Stimulated activated CD8-positive, alpha-beta memory T cell treated with anti-CD3 and anti-CD28 coated beads, Interleukin-4, amount 100 ng/mL, for 24 hours (primary cell): ENCODE measurements at regions not wholly inside any gene's neighbourhood (a gene's known extent, or its start where the extent isn't known, plus 50 kb on each side); places are given as distances from the start of the nearest gene placed in this dataset.
"Not testable (repeated sequence)": the region's sequence is repeated elsewhere in the genome, so short reads cannot be mapped to it uniquely, and the experiment has no call there.

Experiments
- DNase-seq: peaks from one replicate; pipeline ENCODE4 v3.0.0-alpha.2; 2020; ENCODE audit warnings: low read depth

DNA sequence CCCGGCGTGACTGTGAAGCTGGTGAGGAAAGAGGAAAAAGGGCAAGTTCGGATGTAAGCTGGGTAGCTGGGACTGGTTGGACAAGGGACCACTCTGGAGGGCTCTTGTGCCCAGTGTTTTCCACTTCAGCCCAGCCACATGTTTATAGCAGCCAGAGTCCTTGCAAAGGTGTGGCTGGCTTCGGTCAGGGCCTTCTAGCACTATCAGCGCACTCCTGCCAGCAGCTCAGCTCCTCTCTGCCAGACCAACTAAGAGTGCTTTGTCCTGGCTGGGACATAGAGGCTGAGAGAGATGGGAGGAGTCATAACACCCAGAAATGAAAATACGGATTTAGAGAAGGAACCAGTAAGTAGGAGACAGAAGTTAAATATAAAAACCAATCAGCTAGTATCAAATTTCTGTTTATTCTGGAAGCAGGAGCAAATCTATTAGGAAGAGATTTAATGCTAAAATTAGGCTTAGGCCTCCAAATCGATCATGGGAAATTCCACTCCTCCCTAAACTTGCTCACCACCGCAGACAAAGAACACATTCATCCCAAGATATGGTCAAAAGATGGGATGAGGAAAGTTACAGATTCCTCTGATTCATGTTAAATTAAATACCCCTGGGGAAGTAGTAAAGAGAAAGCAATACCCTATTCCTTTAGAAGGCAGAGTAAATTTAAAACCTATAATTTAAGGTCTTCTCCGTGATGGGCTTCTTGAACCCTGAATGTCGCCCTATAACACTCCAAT is 135.0 kb downstream of the RALA start:
- no peak for DNase-seq

- DNase-seq = no peak
Measured at GRCh38 chr7:39761449-39761848, 138.1 kb downstream of the RALA start.

GRCh38 chr7:39762466-39762865 is 139.1 kb downstream of the RALA start:
- DNase-seq = not testable (repeated sequence)

- not testable (repeated sequence) for DNase-seq
Measured at GRCh38 chr7:39762881-39763280, 139.5 kb downstream of the RALA start.

DNA sequence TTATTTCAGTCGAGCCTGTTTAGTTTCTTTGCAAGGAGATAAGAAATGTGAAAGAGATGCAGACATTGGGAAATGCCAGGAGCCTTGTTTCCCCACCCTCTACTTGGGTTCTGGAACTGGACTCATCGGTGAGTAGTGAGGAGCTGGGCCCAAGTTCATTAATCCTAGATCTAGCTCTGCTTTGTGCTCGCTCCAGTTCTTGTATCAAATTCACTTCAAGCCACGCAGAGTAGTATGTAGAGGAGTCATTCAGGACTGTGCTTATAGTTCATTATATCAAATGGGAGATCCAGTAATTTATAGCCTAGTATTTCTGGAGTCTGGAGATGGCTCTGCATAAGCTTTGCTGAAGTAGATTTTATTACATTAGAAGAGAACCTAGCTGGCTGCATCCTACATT is 142.5 kb downstream of the RALA start:
- DNase-seq = not testable (repeated sequence)

DNA sequence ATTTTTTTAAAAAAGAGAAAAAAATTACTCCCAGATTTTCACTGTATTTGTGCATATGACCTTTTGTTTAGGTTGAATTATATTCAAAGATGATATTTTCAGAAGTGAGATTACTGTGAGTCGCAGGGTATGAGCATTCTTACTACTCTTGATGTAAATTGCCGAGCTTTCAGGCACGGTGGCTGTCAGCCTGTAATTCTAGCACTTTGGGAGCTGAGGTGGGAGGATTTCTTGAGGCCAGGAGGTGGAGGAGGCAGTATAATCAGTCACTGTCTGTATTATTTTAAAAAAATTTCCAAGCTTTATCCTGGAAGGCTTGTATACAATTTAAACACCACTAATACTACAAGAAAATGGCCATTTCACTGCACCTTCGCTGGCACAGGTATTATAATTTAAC is 145.1 kb downstream of the RALA start:
- not testable (repeated sequence) for DNase-seq

DNA sequence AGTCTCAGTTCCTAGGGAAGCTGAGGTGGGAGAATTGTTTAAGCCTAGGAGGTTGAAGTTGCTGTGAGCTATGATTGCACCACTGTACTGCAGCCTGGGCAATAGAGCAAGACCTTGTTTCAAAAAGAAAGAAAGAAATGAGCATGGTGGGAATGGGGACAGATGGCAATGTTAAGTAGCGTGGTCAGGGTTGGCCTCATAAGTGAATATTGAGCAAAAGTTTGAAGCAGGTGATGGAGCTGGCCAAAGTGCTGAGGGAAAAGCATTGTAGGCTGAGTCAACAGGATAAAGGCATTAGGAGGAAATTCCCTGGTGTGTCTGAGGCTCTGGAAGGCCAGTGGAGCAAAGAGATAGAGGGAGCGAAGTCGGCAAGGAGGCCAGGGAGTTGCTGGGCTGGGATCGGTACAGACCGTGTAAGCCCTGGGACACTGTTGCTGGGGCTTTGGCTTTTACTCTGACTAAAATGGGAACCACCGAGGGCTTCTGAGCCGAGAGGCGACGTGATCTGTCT is 151.0 kb downstream of the RALA start:
- not testable (repeated sequence) for DNase-seq

DNA sequence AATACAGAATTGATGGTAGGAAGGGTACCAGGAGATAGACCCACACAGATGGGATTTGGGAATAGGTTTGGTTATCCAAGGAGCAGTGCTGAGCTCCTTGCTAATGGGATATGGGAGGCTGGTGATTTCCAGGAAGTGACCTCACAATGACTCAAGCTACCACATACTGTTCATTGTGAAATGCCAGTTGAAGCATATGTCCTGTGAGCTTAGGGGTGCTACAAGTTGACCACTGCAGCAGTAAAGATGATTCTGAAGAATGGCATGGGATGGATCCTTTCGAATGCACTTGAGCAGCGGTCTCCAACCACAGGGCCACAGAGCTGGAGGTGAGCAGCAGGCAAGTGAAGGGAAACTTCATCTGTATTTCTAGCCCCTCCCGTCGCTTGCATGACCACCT is 158.2 kb downstream of the RALA start:
- DNase-seq = not testable (repeated sequence)

- DNase-seq = not testable (repeated sequence)
Measured at GRCh38 chr7:39786440-39786839, 163.1 kb downstream of the RALA start.

- not testable (repeated sequence) for DNase-seq
Measured at GRCh38 chr7:39791035-39791434, 159.0 kb upstream of the CDK13 start.

- DNase-seq = not testable (repeated sequence)
Measured at GRCh38 chr7:39791911-39792310, 158.1 kb upstream of the CDK13 start.

GRCh38 chr7:39793026-39793425 is 157.0 kb upstream of the CDK13 start:
- DNase-seq = not testable (repeated sequence)

GRCh38 chr7:39793851-39794250 is 156.2 kb upstream of the CDK13 start:
- DNase-seq = not testable (repeated sequence)

DNA sequence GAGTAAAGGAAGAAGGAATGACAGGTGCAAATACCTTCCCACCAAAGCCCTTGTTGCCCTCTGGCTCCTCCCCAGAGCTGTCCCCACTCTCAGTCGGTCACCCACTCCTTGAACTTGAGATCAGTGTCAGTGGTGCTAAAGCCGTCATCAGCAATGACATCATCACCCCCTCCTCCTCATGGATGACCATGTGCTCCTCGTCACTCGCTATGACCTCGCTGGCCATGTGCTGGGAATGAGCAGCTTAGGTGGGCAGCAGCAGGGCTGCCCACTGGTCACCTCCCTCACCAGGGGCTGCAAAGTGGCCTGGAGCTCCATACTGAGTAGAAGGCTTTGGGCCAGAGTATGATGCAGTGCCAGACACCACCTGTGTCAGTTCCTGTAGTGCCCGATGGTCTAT is 153.1 kb upstream of the CDK13 start:
- DNase-seq = not testable (repeated sequence)

DNA sequence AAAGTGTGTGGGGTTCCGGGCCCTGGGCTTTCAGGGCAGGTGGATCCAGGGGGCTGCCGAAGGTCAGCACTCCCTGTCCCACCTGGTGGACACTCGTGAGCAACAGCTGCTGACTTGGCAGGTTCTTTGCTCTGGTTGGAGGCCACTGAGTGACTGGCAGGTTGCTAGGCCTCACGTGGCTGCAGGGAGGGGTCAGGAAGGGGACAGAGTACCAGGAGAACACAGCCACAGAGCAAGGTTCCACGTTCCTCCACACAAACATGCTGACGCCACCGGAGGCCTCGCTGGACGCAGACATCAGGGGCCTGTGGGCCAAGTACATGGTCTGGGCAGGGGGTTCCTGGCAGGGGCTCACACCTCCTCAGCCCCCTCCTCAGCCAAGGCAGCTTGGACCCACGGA is 152.0 kb upstream of the CDK13 start:
- DNase-seq = not testable (repeated sequence)

DNA sequence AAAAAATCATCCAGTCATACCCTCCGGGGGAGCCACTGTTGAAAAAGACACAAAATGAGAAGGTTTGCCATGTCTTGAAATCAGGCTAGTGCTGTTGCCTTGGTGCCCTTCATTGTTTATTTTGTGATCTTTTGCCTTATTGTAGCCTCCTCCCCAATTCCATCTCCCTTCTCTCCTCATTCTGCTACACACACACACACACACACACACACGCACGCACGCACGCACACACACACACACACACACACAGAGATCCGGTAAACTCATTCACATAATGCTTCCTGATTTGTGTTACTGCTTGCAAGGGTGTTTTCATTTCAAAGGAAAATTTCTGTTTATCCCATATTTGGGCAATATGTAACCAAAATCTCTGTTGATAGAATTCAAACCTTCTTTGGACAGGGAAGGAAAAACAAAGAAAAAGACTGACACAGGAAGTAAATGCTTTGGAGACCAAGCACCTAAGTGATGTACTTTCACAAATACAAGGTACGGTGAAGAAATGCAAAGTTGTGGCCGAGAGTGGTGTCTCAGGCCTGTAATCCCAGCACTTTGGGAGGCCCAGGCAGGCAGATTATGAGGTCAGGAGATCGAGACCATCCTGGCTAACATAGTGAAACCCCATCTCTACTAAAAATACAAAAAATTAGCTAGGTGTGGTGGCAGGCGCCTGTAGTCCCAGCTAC is 141.1 kb upstream of the CDK13 start:
- no peak for DNase-seq

- no peak for DNase-seq
Measured at GRCh38 chr7:39810204-39810642, 139.8 kb upstream of the CDK13 start.

GRCh38 chr7:39810710-39811109 is 139.3 kb upstream of the CDK13 start:
- DNase-seq = no peak

DNA sequence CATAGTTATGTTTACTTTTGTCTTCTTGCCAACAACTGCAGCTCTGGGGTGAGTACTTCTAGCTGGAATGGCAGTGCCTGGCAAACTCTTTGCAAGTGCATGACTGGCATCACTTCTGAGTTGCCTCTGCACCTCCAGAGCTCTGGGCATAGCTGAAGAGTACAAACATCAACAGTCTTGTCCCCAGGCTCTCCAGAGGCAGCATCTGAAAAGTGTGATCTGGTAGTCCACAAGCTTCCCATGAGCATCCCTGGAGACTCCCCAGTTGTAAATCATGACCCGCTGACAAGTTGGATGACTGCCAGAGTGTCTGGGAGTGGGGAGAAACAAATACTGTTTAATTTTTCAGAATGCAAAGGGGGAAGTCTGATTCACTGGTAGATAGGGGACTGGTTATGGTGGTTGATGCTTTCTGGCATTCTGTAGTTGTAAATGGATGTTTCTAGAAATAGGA is 138.9 kb upstream of the CDK13 start:
- no peak for DNase-seq

- DNase-seq = no peak
Measured at GRCh38 chr7:39816462-39817060, 133.5 kb upstream of the CDK13 start.

DNA sequence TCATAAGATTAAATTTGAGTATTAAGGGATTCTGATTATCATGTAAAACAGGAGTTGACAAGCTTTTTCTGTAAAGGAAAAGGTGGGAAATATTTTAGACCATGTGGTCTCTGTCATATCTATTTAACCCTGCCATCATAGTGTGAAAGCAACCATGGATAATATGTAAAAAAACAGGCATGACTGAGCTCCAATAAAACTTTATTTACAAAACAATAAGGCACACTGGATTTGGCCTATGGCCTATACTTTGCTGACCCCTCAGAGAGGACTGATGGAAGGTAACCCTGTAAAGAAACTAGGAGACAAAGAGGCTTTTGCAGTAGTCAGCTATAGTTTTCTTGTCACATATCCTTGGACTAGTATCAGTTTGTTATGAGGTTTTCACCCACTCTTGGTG is 130.5 kb upstream of the CDK13 start:
- no peak for DNase-seq

DNA sequence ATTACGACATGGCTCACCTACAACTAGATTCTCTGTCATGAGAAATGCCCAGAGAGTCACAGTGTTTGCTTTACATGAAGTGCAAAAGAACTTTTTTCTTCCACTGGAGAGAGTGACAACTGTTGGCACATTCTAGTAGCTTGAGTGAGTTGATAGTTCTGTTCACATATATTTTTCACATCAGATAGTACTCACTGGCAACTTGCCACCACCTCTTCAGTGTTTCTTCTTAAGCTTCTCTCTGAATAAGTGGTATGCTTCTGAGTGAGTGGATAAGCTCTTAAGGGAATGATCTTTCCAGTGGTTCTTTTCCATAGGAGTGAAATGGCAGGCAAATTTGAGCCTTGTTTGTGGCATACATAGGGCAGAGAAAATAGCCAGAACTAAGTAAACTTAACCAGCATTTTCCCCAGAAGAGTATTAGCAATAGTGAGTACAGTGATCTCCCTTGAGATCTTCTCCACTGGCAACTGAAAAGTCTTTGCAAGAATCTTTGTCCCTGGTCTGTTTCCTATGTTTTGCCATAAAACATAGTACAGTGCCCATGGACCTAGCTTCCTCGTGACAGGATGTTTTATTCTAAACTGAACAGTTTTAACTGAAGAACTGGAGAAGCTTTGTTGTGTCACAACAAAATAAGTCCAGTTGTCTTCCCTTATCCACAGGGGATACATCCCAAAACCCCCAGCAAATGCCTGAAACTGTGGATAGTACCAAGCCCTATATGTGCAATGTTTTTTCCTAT is 125.4 kb upstream of the CDK13 start:
- DNase-seq = no peak
